Neuron (in vitro differentiated cells): ENCODE measurements at regions not wholly inside any gene's neighbourhood (a gene's known extent, or its start where the extent isn't known, plus 50 kb on each side); places are given as distances from the start of the nearest gene placed in this dataset.

Source experiments
- H2AFZ ChIP-seq: one replicate; pipeline ENCODE4 v1.6.1; 2013; ENCODE audit warnings: low read depth, mild to moderate bottlenecking, inconsistent platforms, low read length, moderate library complexity
- H3K27me3 ChIP-seq: one replicate; pipeline ENCODE4 v1.6.1; 2013; ENCODE audit warnings: low read length; ENCODE audit not compliant: insufficient read depth
- H3K36me3 ChIP-seq: one replicate; pipeline ENCODE4 v1.6.1; 2013; ENCODE audit warnings: low read length; ENCODE audit not compliant: insufficient read depth
- H3K4me1 ChIP-seq: one replicate; pipeline ENCODE4 v1.6.1; 2013; ENCODE audit warnings: low read length; ENCODE audit not compliant: insufficient read depth
- H3K4me3 ChIP-seq: 2 replicates; pipeline ENCODE4 v1.5.1; 2013; ENCODE audit warnings: mild to moderate bottlenecking, low read length, moderate library complexity
- H3K9me3 ChIP-seq: one replicate; pipeline ENCODE4 v1.6.1; 2013; ENCODE audit warnings: low read length

DNA sequence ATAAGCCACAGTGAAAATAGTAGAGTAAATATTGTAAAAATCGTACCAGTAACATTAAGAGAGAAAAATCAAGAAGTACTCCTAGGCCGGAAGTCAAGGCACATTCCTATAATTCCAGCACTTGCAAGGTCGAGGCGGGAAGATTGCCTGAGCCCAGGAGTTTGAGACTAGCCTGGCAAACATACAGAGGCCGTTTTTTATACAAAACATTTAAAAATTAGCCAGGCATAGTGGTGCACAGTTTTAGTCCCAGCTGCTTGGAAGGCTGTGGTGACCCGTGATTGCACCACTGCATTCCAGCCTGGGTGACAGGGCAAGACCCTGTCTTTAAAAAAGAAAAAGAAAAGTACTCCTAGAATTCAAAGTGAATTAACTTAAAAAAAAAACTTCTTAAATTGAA is 341.8 kb downstream of the C12orf50 start:
- Histone ChIP-seq H3K9me3 (no peaks in the 10 kb centered on the region), H3K4me3 (no peak overlapping the region), H3K27me3 (no peaks in the 10 kb centered on the region), H2AFZ (no peak overlapping the region), H3K36me3 (no peaks in the 10 kb centered on the region), H3K4me1 (peaks cover 3% of the 10 kb centered on the region)

GRCh38 chr12:87685696-87686095 is 343.5 kb downstream of the C12orf50 start:
- no peaks in the 10 kb centered on the region for H3K9me3 ChIP-seq
- no peak overlapping the region for H2AFZ ChIP-seq
- no peaks in the 10 kb centered on the region for H3K27me3 ChIP-seq
- no peaks in the 10 kb centered on the region for H3K36me3 ChIP-seq
- peaks cover 3% of the 10 kb centered on the region for H3K4me1 ChIP-seq
- no peak overlapping the region for H3K4me3 ChIP-seq

DNA sequence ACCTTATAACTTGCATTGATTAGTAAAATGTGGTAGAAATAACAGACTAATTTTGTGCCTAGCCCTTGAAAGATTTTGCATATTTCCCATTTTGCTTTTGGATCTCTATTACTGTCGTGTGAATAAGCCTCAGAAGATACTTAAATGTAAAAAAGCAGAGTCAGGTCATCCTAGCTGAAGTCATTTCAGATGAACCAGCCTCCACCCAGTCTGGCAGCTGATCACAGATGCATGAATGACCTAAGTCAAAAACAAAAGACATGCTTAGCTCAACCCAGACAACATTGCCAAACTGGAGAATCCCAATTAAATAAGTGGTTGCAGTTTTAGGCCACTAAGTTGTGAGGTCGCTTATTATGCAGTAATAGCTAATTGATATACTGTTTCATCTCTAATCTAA is 349.9 kb downstream of the C12orf50 start:
- no peak overlapping the region for H2AFZ ChIP-seq
- no peaks in the 10 kb centered on the region for H3K4me1 ChIP-seq
- no peaks in the 10 kb centered on the region for H3K9me3 ChIP-seq
- H3K4me3 ChIP-seq, result no peak overlapping the region
- H3K36me3 ChIP-seq, result no peaks in the 10 kb centered on the region
- no peaks in the 10 kb centered on the region for H3K27me3 ChIP-seq

GRCh38 chr12:87678453-87678852 is 350.7 kb downstream of the C12orf50 start:
- H3K4me3 ChIP-seq, result no peak overlapping the region
- no peaks in the 10 kb centered on the region for H3K36me3 ChIP-seq
- H3K27me3 ChIP-seq, result no peaks in the 10 kb centered on the region
- H2AFZ ChIP-seq, result no peak overlapping the region
- no peaks in the 10 kb centered on the region for H3K9me3 ChIP-seq
- H3K4me1 ChIP-seq, result no peaks in the 10 kb centered on the region

- Histone ChIP-seq H3K4me1 (no peaks in the 10 kb centered on the region), H3K27me3 (no peaks in the 10 kb centered on the region), H3K9me3 (no peaks in the 10 kb centered on the region), H3K4me3 (no peak overlapping the region), H3K36me3 (no peaks in the 10 kb centered on the region), H2AFZ (no peak overlapping the region)
These were observed 352.5 kb downstream of the C12orf50 start for GRCh38 chr12:87676731-87677130.

DNA sequence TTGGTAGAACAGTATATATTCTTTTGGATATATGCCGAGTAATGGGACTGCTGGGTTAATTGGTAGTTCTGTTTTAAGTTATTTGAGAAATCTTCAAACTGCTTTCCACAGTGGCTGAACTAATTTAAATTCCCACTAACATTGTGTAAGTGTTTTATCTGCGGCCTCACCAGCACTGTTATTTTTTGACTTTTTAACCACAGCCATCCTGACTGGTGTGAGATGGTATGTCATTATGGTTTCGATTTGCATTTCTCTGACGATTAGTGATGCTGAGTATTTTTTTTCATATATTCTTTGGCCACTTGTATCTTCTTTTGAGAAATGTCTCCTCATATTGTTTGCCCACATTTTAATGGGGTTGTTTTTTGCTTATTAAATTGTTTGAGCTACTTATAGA is 357.4 kb downstream of the C12orf50 start:
- Histone ChIP-seq H3K4me3 (no peak overlapping the region), H3K27me3 (no peaks in the 10 kb centered on the region), H3K4me1 (peaks cover 4% of the 10 kb centered on the region), H2AFZ (no peak overlapping the region), H3K9me3 (no peaks in the 10 kb centered on the region), H3K36me3 (no peaks in the 10 kb centered on the region)

- Histone ChIP-seq H3K27me3 (no peaks in the 10 kb centered on the region), H3K9me3 (no peaks in the 10 kb centered on the region), H3K4me1 (peaks cover 4% of the 10 kb centered on the region), H2AFZ (no peak overlapping the region), H3K36me3 (no peaks in the 10 kb centered on the region), H3K4me3 (no peak overlapping the region)
These were observed 358.8 kb downstream of the C12orf50 start for GRCh38 chr12:87670448-87670847.

DNA sequence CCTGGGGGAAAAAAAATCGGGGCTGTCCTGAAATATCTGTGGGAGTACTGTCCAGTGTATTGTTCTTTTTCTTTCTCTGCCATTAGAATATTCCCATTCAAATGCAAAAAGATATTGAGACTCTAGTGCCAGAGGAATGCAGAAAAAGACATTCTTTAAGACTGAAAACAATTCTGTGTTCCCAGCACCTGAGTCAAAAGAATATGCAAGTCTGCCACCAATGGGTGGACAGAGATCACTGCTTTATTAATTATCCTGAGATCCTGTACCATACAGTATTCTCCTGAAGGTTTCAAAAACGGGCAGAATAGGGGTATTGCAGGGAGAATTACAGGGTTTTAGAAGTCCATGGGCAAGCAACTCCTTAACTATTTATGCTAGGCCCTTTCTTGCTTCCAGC is 361.8 kb downstream of the C12orf50 start:
- no peaks in the 10 kb centered on the region for H3K9me3 ChIP-seq
- H3K4me3 ChIP-seq, result no peak overlapping the region

DNA sequence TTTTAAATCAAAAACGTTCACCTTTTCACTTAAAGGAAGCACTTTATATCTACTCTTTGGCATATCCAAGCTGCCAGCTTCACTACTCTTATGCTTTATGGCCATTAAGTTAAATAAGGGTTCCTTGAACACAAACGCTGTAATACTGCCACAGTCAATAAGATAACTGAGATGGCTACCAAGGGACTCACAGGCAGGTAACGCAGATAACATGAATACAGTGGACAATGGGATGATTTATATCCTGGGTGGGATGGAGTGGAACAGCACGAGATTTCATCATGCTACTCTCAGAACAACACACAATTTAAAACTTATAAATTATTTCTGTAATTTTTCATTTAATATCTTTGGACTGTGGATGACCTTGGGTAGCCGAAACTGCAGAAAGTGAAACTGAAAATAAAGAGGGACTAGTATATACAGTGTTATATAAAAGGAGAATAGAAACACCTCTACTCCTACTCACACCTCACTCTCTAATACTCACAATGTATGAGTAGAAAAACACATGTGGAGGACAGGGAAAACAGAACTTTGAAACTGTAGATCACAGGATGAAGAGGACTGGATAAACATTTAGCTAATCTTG is 367.3 kb downstream of the C12orf50 start:
- Histone ChIP-seq H3K9me3 (no peaks in the 10 kb centered on the region), H2AFZ (no peak overlapping the region), H3K4me3 (no peak overlapping the region), H3K27me3 (no peaks in the 10 kb centered on the region), H3K4me1 (no peaks in the 10 kb centered on the region), H3K36me3 (no peaks in the 10 kb centered on the region)

More for the DNA sequence above, 361.8 kb downstream of the C12orf50 start:
- no peak overlapping the region for H2AFZ ChIP-seq
- no peaks in the 10 kb centered on the region for H3K36me3 ChIP-seq
- H3K27me3 ChIP-seq, result no peaks in the 10 kb centered on the region
- H3K4me1 ChIP-seq, result peaks cover 4% of the 10 kb centered on the region

DNA sequence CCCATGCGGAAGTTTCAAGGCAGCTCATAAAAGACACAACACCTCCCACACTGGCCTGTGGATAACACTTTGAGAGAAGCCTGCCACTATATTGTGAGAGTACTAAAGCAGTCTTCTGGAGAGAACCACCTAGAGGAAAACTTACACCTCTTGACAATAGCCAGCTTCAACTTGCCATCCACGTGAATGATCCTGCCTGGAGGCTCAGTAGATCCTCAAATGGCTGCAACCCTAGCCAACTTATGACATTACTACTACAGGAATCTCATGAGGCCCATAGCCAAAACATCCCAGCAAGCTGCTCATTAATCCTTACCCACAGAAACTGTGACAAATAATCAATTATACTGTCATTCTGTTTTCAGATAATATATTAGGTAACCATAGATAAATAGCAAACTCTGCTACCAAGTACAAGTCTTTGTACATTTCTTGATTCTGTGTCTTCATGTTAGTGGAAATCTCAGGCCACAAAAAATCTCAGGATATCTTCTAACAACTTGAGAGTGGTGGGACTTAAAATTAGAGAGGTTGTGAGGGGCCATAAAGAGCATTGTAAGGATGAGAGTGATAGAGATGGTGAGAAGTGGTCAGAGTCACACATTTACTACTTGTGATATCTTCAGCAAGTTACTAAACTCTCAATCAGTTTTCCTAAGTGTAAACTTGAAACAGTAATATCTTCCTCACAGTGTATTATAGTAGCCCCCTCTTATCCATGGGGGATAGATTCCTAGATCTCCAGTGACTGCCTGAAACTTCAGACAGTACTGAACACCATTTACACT is 368.0 kb downstream of the C12orf50 start:
- Histone ChIP-seq H3K36me3 (no peaks in the 10 kb centered on the region), H3K4me3 (no peak overlapping the region), H3K9me3 (no peaks in the 10 kb centered on the region), H3K4me1 (no peaks in the 10 kb centered on the region), H2AFZ (no peak overlapping the region), H3K27me3 (no peaks in the 10 kb centered on the region)

GRCh38 chr12:87660291-87660690 is 368.9 kb downstream of the C12orf50 start:
- no peaks in the 10 kb centered on the region for H3K27me3 ChIP-seq
- no peak overlapping the region for H2AFZ ChIP-seq
- no peaks in the 10 kb centered on the region for H3K4me1 ChIP-seq

GRCh38 chr12:87656311-87656710 is 372.9 kb downstream of the C12orf50 start:
- no peaks in the 10 kb centered on the region for H3K27me3 ChIP-seq
- H3K4me1 ChIP-seq, result no peaks in the 10 kb centered on the region
- H3K36me3 ChIP-seq, result no peaks in the 10 kb centered on the region
- no peak overlapping the region for H2AFZ ChIP-seq
- no peaks in the 10 kb centered on the region for H3K9me3 ChIP-seq
- H3K4me3 ChIP-seq, result no peak overlapping the region

More at GRCh38 chr12:87660291-87660690, 368.9 kb downstream of the C12orf50 start:
- Histone ChIP-seq H3K36me3 (no peaks in the 10 kb centered on the region), H3K4me3 (no peak overlapping the region), H3K9me3 (no peaks in the 10 kb centered on the region)

DNA sequence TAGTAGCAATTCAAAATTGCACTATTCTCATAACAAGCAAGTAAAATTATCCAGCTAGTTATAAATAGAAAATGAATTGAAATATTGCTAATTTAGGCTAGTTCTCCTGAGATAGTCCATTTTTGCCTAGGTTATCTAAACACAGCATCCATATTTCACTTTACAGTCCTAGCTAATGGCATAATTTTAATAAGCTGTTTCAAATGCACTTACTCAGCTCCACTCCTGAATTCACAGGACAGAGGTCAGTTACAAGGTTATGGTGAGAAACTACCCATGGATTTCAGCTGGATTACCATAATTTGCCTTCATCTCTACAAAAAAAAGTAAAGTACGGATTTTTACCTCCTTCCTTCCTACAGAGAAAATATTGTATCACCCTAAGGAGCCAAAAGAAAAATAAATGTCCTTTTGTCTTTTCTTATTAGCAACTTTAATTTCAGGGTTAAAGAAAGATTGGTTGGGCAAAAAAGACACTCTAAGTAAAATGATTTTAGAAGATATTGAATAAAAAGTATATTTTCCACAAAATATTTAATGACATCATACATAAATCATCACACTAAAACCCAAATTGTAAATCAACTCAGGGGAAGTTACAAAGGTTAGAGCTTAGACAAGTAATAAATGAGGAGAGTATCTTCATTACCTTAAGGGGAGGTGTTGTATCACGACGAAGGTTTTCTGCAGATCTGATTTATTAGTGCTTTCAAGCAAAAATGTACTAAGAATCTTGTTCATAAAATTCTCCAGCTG is 377.4 kb downstream of the C12orf50 start:
- Histone ChIP-seq H3K27me3 (no peaks in the 10 kb centered on the region), H3K36me3 (no peaks in the 10 kb centered on the region), H3K4me1 (no peaks in the 10 kb centered on the region), H2AFZ (no peak overlapping the region), H3K9me3 (no peaks in the 10 kb centered on the region), H3K4me3 (no peak overlapping the region)
